MM.1S (cell line): ENCODE measurements at regions not wholly inside any gene's neighbourhood (a gene's known extent, or its start where the extent isn't known, plus 50 kb on each side); places are given as distances from the start of the nearest gene placed in this dataset.

Experiments used
- CTCF ChIP-seq: fragments of 300-600 bp; sonication (generic); IDR thresholded peaks from 2 replicates; pipeline ENCODE4 v1.5.1; 2016; ENCODE audit warnings: antibody characterized with exemption, low read length, mixed read lengths
- EZH2 ChIP-seq: fragments of 300-600 bp; sonication (generic); optimal IDR thresholded peaks from 2 replicates; pipeline ENCODE3; 2017; ENCODE audit warnings: low read depth, mild to moderate bottlenecking, antibody characterized with exemption, low read length, mixed read lengths

DNA sequence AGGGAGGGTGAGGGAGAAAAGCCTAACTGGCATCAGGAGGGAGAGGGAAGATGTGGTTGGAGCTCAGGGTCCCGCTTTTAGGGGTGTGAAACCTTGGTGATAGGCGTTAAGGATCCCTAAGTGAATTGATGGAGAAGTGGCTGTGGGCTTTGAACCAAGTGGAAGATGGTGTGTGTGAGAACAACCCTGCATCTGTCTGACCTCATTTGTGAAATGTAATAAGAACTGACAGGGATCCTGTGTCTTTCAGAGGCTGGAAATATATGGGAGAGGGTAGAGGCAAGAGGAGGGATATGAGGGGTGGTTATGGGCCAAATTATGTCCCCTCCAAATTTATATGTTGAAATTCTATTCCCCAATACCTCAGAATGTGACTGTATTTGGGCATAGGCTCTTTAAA lies 63.8 kb upstream of the NRXN3 start:
- TF ChIP-seq CTCF (no peak), EZH2 (no peak)
